ENCODE measurements at regions not wholly inside any gene's neighbourhood (a gene's known extent, or its start where the extent isn't known, plus 50 kb on each side); places are given as distances from the start of the nearest gene placed in this dataset.

- BruUV-seq (replicated peaks) = no TSS peak
- H3K36me3 Mint-ChIP-seq (ENCODE audit: insufficient read depth, unreplicated experiment) = no peaks in the 10 kb centered on the region
- CTCF ChIA-PET = no interaction called here
- intact Hi-C loops (cut with micrococcal nuclease; ENCODE audit: unreplicated experiment) = no loop called here
- no peaks in the 10 kb centered on the region for H3K4me1 Mint-ChIP-seq (ENCODE audit: low read depth, unreplicated experiment)
- DNase-seq = no peak
- no peaks in the 10 kb centered on the region for H3K27me3 Mint-ChIP-seq (ENCODE audit: unreplicated experiment)
- no peak overlapping the region for H3K4me3 Mint-ChIP-seq (ENCODE audit: low read depth, unreplicated experiment)
- peaks cover 2% of the 10 kb centered on the region for H3K9me3 Mint-ChIP-seq (ENCODE audit: low read depth, unreplicated experiment)
- TF ChIP-seq CTCF (IDR thresholded peaks at IDR 0.05; ENCODE audit: unreplicated experiment) = no peak
- no peak overlapping the region for H3K27ac Mint-ChIP-seq (ENCODE audit: unreplicated experiment)
Observed at GRCh38 chr5:16260000-16260399, 80.4 kb upstream of the MARCHF11 start.

GRCh38 chr5:16253856-16254255 lies 74.3 kb upstream of the MARCHF11 start:
- Mint-ChIP-seq H3K27ac (ENCODE audit: unreplicated experiment) (no peak overlapping the region), H3K4me1 (ENCODE audit: low read depth, unreplicated experiment) (no peaks in the 10 kb centered on the region), H3K36me3 (ENCODE audit: insufficient read depth, unreplicated experiment) (no peaks in the 10 kb centered on the region), H3K4me3 (ENCODE audit: low read depth, unreplicated experiment) (no peak overlapping the region), H3K27me3 (ENCODE audit: unreplicated experiment) (no peaks in the 10 kb centered on the region), H3K9me3 (ENCODE audit: low read depth, unreplicated experiment) (peaks cover 6% of the 10 kb centered on the region)
- no peak for DNase-seq
- intact Hi-C loops (cut with micrococcal nuclease; ENCODE audit: unreplicated experiment) = no loop called here
- no TSS peak for BruUV-seq (replicated peaks)
- CTCF ChIA-PET = no interaction called here
- no peak for TF ChIP-seq CTCF (IDR thresholded peaks at IDR 0.05; ENCODE audit: unreplicated experiment)

GRCh38 chr5:16245956-16246355 lies 66.4 kb upstream of the MARCHF11 start:
- H3K4me1 Mint-ChIP-seq (ENCODE audit: low read depth, unreplicated experiment) = no peaks in the 10 kb centered on the region
- DNase-seq = no peak
- intact Hi-C loops (cut with micrococcal nuclease; ENCODE audit: unreplicated experiment) = no loop called here
- H3K4me3 Mint-ChIP-seq (ENCODE audit: low read depth, unreplicated experiment) = no peak overlapping the region
- H3K9me3 Mint-ChIP-seq (ENCODE audit: low read depth, unreplicated experiment) = peaks cover 5% of the 10 kb centered on the region
- H3K27ac Mint-ChIP-seq (ENCODE audit: unreplicated experiment) = no peak overlapping the region
- BruUV-seq (replicated peaks) = no TSS peak
- H3K27me3 Mint-ChIP-seq (ENCODE audit: unreplicated experiment) = no peaks in the 10 kb centered on the region
- CTCF ChIA-PET = no interaction called here
- H3K36me3 Mint-ChIP-seq (ENCODE audit: insufficient read depth, unreplicated experiment) = no peaks in the 10 kb centered on the region
- TF ChIP-seq CTCF (IDR thresholded peaks at IDR 0.05; ENCODE audit: unreplicated experiment) = no peak

GRCh38 chr5:16245249-16245648 lies 65.7 kb upstream of the MARCHF11 start:
- no peaks in the 10 kb centered on the region for H3K4me1 Mint-ChIP-seq (ENCODE audit: low read depth, unreplicated experiment)
- no TSS peak for BruUV-seq (replicated peaks)
- H3K27ac Mint-ChIP-seq (ENCODE audit: unreplicated experiment) = no peak overlapping the region
- no peaks in the 10 kb centered on the region for H3K36me3 Mint-ChIP-seq (ENCODE audit: insufficient read depth, unreplicated experiment)
- intact Hi-C loops (cut with micrococcal nuclease; ENCODE audit: unreplicated experiment) = no loop called here
- H3K9me3 Mint-ChIP-seq (ENCODE audit: low read depth, unreplicated experiment) = peaks cover 5% of the 10 kb centered on the region
- no peak for DNase-seq
- CTCF ChIA-PET = no interaction called here
- TF ChIP-seq CTCF (IDR thresholded peaks at IDR 0.05; ENCODE audit: unreplicated experiment) = no peak
- H3K27me3 Mint-ChIP-seq (ENCODE audit: unreplicated experiment) = no peaks in the 10 kb centered on the region
- H3K4me3 Mint-ChIP-seq (ENCODE audit: low read depth, unreplicated experiment) = no peak overlapping the region

- BruUV-seq (replicated peaks) = no TSS peak
- CTCF ChIA-PET = no interaction called here
- H3K9me3 Mint-ChIP-seq (ENCODE audit: low read depth, unreplicated experiment) = peaks cover 3% of the 10 kb centered on the region
- intact Hi-C loops (cut with micrococcal nuclease; ENCODE audit: unreplicated experiment) = no loop called here
- no peak overlapping the region for H3K4me3 Mint-ChIP-seq (ENCODE audit: low read depth, unreplicated experiment)
- H3K27me3 Mint-ChIP-seq (ENCODE audit: unreplicated experiment) = peaks cover 27% of the 10 kb centered on the region
- TF ChIP-seq CTCF (IDR thresholded peaks at IDR 0.05; ENCODE audit: unreplicated experiment) = no peak
- no peaks in the 10 kb centered on the region for H3K4me1 Mint-ChIP-seq (ENCODE audit: low read depth, unreplicated experiment)
- H3K36me3 Mint-ChIP-seq (ENCODE audit: insufficient read depth, unreplicated experiment) = no peaks in the 10 kb centered on the region
- no peak for DNase-seq
- H3K27ac Mint-ChIP-seq (ENCODE audit: unreplicated experiment) = no peak overlapping the region
Observed at GRCh38 chr5:16238018-16238417, 58.4 kb upstream of the MARCHF11 start.

Measured in Calu3 (cell line).